SIG-M5 treated with dmso at 0.1 percent for 504 hours (cell line): ENCODE measurements at regions not wholly inside any gene's neighbourhood (a gene's known extent, or its start where the extent isn't known, plus 50 kb on each side); places are given as distances from the start of the nearest gene placed in this dataset.

Experiments
- DNase-seq: peaks from one replicate; lab custom pipeline; 2025; ENCODE audit not compliant: unreplicated experiment; lab: John Stamatoyannopoulos, UW

DNA sequence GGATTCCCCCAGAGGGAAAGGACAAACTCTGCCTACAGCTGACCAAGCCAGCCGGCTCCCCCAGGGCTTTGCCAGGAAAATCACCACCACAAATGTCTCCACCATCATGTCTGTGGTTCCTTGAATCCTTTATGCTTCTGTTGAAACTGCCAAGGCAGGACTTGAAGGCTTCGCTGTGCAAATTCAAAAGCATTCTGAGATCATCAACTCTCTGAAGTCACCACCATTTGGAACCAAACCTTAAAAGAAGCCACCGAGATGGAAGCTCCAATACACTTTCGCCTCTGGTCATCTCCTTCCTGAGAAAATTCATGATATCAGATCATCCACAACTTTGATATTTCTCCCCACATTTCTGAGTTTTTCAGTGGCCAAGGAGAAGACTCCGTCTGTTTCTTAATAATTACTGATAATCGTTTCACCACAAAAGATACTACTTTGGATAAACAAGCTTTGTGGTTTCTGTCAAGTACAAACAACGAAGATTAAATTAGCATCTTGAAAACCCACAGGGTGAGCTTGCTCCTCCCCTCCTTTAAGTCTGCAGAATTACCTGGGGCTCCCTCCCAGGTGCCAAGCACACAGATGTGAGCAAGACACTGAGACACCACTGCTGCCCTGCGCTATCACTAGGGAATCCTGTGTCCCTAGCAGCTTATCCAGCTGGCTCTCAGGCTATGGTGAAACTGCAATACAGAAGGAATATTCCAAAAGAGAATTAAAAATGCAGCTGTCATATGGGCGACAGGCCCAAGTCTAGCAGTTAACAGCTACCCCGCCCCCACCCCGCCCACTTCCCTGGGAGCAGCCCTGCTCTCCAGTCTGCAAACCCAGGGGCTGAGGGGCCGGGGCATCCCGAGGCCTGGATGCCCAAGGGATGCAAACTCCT lies 125.0 kb upstream of the TBL1X start:
- DNase-seq, result no peak

DNA sequence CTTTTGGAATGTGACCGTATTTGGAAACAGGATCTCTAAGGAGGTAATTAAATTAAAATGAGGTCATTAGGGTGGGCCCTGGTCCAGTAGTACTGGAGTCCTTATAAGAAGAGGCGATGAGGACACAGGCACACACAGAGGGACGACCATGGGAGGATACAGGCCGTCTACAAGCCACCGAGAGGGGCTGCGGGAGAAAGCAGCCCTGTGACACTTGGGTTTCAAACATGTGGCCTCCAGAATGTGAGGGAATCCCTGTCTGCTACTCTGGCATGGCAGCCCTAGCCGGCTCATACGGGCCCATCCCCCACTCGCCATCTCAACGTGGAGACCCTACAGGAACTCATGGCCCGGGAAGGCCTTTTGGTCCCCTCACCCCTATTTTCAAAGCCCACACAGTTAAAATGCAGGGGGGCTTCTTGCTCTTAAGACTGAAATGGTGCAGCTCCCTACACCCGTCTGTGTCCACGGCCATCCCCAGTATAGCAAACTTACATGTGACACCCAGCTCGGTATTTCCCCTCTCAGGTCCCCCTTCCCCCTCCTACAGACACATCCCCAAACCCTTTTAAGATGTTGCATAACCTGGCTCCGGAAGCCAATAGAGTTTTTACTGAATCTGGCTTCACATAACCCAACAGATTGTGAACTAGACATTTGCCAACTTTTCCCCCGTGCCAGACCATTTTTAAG lies 124.1 kb upstream of the TBL1X start:
- peak; percentile 51 for DNase-seq

- peak; percentile 41 for DNase-seq
Observed at GRCh38 chrX:9341291-9342201, 123.3 kb upstream of the TBL1X start.

- DNase-seq, result no peak
Observed at GRCh38 chrX:9342561-9343051, 122.3 kb upstream of the TBL1X start.

GRCh38 chrX:9343971-9344370 lies 120.9 kb upstream of the TBL1X start:
- no peak for DNase-seq

- DNase-seq, result no peak
Observed at GRCh38 chrX:9345957-9346356, 118.9 kb upstream of the TBL1X start.

DNA sequence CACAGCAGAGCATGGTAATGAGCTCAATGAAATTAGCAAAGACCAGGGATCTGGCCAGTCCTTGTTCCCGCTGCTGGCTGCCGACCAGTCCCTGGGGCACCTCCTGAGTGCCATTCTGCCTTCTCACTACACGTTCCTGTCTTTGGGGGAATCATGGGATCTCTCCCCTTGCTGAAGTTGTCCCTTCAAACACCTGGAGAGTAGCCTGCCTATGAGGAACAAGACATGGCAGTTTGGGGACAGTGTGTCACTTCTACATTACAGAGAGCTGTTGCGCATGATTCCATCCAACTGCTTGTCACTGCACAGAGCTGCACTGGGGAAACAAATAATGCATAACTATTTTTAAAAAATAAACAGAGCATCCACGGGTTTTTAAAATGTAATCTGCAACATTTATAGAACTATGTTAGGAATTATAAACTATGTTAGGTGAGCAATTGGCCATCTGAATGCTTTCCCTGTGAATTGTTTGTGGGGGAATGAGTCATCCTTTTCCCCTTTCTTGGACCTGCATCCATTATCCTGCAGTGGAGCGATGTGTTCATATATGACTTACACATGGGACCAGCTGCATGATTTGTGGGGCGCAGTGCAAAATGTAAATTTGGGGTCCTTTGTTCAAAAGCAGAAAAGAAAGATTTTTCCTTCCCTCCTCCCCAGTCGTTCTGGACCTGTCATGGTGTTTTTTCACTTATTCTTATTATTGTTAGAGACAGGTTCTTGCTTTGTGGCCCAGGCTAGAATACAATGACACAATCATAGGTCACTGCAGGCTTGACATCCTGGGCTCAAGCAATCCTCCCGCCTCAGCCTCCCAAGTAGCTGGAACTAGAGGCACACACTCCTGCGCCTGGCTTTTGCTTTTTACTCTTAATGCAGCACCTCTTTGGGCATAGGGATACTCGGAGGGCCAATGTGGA lies 115.0 kb upstream of the TBL1X start:
- no peak for DNase-seq

DNA sequence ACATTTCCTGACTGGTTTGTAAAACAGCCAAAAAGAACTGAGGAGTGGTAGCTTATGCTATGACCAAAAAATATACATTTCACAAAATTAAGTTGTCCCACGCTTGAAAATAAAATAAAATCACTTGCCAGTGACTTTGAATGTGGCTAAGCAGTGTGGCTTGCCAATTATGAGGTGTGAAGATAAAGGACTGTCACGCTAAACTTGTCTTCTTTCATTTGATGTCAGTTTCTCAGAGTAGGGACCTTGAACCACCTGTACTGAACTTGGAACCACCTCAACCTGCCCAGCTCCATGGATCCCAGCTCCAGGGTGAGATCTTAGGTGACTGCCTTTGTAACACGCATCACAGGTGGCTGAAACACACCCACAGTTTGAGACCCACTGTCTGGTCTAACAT lies 113.7 kb upstream of the TBL1X start:
- DNase-seq, result no peak

GRCh38 chrX:9352243-9352642 lies 112.6 kb upstream of the TBL1X start:
- peak; percentile 35 for DNase-seq

DNA sequence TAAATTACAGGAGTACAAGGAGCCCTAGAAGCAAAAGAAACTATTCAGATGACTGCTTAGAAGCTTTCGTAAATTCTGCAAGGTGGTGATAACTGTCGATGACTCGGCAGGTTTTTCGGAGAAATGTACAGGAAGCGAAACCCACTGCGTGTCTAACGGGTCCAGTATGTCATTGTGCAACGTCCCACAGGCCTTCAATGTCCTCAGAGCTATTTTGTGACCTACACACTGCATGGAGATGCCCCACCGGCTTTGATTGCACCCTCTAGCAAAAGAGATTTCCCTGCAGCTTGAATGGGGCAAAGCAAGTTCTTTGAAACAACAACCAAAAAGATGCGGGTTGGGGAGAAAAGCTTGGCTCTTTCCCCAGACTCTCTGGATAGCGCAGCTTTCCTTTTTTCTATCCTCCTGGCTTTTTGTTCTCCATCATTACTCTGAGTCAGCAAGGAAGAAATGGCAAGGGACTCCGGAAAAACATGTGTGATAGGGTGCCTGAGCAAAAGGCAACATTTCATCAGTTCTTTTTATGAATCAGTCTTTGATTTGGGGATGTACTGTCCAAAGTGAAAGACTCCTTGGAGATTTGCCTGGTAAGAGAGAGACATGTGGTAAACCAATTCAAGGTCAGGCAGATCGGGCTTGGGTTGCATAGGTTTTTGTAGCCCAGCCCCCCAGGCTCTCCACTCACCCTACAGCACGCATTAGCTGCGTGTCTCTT lies 112.0 kb upstream of the TBL1X start:
- peak; percentile 85 for DNase-seq

DNA sequence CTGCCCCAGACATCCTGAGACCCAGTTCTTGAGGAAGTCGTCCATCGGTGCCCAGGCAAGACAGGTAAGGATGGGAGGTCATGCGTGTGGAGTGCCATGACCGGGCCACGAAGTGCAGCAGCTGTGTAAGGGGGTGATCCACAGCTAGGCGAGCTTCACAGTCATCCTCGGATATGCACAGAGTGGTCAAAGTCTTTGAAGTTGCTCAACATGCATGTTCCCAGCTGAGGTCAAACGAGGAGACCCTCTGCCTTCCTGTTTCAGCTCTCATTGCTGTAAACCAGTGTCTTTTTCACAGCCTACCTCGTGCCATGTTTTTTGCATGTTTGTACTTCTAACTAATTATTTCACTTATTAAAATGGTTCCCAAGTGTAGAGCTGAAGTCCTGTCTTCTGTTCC lies 109.9 kb upstream of the TBL1X start:
- no peak for DNase-seq

GRCh38 chrX:9355739-9356138 lies 109.1 kb upstream of the TBL1X start:
- no peak for DNase-seq

DNA sequence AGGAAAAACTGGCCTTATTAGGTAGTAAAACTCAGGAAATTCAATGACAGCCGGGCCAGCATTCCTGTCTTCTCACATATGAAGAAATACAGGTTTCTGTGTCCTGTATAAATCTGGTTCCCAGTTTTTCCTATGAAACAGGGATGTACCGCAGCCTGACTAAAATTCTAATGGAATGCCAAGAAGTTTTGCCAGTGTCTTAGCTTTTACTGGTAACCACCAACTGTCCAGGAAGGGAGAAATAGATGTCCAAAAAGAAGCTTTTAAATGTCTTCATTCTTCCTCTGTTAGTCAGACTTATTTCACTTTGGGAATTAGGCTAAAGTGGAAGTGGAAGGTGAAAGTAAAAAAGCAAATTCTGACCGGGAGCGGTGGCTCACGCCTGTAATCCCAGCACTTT lies 108.0 kb upstream of the TBL1X start:
- no peak for DNase-seq

DNA sequence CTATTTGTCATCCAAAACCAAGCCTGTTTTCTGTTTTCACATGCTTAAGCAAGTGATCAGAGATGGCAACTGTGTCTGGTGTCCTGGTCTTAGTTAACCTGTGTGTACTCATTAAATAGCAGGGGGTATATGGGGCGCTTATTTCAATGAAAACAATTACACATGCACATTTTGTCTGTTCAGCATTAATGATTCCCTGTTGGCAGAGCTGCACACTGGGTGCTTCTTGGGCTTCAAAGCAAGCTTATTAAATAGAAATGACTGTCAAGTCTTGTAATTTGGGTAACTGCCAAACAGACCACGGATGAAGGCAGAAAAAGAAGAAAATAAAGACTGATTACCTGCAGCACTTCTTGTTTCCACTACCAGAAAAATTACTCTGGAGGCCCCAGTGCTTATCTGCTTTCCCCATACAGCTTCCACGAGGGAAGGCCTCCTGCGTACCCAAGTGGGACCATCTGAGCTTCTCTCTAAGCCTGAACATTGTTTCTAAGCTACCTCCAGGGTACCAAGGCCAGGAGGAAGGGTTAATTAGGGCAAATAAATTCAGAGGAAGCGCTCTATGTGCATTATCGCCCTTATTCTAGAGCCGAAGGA lies 107.2 kb upstream of the TBL1X start:
- DNase-seq, result no peak

DNA sequence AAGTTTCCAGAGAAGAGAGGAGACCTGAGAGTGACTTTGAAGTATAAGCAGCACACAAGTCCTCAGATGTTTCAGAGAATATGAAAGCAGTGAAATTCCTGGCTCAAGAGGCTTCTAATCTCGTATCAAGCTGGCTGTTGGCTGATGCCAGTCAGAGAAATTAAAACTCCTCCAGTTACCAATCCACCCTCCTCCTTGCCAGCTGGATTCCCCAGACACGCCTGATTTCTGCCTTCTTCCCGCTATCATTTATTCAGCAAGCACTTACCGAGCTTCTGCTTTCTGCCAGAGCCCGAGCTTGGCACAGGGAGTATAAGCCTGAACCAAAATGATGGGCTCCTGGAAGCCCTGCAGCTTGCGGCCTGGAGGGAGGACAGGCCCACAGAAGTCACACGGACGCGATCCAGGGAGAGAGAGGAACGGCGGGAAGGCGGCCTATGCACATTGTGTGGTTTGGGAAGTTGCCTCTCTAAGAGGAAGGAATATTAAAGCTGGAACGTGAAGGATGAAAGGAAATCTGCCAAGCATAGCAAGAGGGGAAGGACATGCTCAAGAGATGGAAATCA lies 102.4 kb upstream of the TBL1X start:
- DNase-seq, result no peak

- no peak for DNase-seq
Observed at GRCh38 chrX:9367421-9367820, 97.4 kb upstream of the TBL1X start.

DNA sequence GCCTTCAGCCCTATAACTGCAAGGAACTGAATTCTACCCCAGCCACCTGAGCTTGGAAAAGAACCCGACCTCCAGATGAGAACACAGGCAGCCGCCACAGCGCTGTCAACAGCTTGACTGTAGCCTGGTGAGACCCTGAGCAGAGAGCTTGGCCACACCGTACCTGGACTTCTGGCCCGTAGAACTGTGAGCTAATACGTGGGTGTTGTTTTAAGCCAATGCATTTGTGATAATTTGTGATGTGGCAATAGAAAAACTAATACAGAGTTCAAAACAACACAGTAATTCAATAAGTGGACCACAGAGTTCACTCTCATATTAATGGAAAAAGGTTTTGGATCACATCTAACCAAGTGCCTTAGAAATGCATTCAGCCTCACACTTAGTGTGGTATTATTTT lies 96.6 kb upstream of the TBL1X start:
- DNase-seq, result no peak

DNA sequence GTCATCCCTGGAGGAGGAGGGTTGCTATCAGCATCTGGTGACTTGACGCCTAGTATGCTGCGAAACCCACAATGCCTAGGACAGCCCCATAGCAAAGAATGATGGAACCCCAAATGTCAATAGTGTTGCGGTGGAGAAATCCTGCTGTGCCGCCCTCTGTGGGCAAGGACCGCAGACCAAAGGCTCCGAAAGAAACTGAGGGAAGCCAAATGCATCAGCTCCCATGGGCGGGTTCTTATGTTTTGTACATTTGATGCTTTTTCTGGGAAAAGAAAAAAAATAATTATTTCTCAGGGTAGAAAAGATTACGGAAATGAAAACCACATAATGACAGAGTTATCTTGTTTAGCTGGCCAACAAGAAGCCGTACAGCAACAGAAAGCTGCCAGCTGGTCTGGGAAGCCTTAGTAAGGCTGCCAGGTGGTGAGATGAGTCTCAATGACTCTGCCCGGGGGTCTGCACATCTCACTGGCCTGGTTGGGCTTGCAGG lies 95.0 kb upstream of the TBL1X start:
- DNase-seq, result no peak

- DNase-seq, result peak; percentile 14
Observed at GRCh38 chrX:9370893-9371292, 94.0 kb upstream of the TBL1X start.
